Osteoblast (primary cell): ENCODE measurements at regions not wholly inside any gene's neighbourhood (a gene's known extent, or its start where the extent isn't known, plus 50 kb on each side); places are given as distances from the start of the nearest gene placed in this dataset.

Source experiments
- DNase-seq: peaks from one replicate; pipeline ENCODE4 v3.0.0; 2011; ENCODE audit warnings: low spot score, mixed read lengths; ENCODE audit not compliant: insufficient read length; ENCODE audit errors: missing footprints
- H2AFZ ChIP-seq: 2 replicates; pipeline ENCODE4 v1.6.0; 2011; ENCODE audit warnings: mild to moderate bottlenecking, low read length
- H3K27ac ChIP-seq: 2 replicates; pipeline ENCODE4 v1.5.1; 2011; ENCODE audit warnings: mild to moderate bottlenecking, low read depth, low read length, moderate library complexity
- H3K27me3 ChIP-seq: 2 replicates; pipeline ENCODE4 v1.6.0; 2012; ENCODE audit warnings: mild to moderate bottlenecking, control low read depth, inconsistent platforms, low read length, moderate library complexity; ENCODE audit not compliant: insufficient read depth
- H3K36me3 ChIP-seq: 2 replicates; pipeline ENCODE4 v1.5.1; 2011; ENCODE audit warnings: mild to moderate bottlenecking, low read length, control low read depth, moderate library complexity; ENCODE audit not compliant: insufficient read depth
- H3K4me1 ChIP-seq: 2 replicates; pipeline ENCODE4 v1.5.1; 2011; ENCODE audit warnings: mild to moderate bottlenecking, low read length, control low read depth, moderate library complexity; ENCODE audit not compliant: insufficient read depth
- H3K4me2 ChIP-seq: 2 replicates; pipeline ENCODE4 v1.6.0; 2011; ENCODE audit warnings: mild to moderate bottlenecking, low read length; ENCODE audit not compliant: insufficient read depth
- H3K4me3 ChIP-seq: fragments of 200-600 bp; sonication (generic); 3 replicates; pipeline ENCODE4 v1.5.1; 2012; ENCODE audit warnings: mild to moderate bottlenecking, low read length, inconsistent platforms; ENCODE audit not compliant: insufficient read depth
- H3K79me2 ChIP-seq: 2 replicates; pipeline ENCODE4 v1.6.0; 2012; ENCODE audit warnings: mild to moderate bottlenecking, low read length, control low read depth, inconsistent platforms; ENCODE audit not compliant: insufficient read depth
- H3K9me3 ChIP-seq: 2 replicates; pipeline ENCODE4 v1.5.1; 2011; ENCODE audit warnings: low read depth, low read length, control low read depth
- H4K20me1 ChIP-seq: 2 replicates; pipeline ENCODE4 v1.6.0; 2012; ENCODE audit warnings: mild to moderate bottlenecking, low read length, control low read depth; ENCODE audit not compliant: insufficient read depth
- TF ChIP-seq, protein P1 (sequence below): IDR thresholded peaks from 2 replicates; pipeline ENCODE4 v1.5.1; 2011; ENCODE audit warnings: mild to moderate bottlenecking, low read depth, low read length, moderate library complexity; ENCODE audit errors: extremely low read depth

DNA sequence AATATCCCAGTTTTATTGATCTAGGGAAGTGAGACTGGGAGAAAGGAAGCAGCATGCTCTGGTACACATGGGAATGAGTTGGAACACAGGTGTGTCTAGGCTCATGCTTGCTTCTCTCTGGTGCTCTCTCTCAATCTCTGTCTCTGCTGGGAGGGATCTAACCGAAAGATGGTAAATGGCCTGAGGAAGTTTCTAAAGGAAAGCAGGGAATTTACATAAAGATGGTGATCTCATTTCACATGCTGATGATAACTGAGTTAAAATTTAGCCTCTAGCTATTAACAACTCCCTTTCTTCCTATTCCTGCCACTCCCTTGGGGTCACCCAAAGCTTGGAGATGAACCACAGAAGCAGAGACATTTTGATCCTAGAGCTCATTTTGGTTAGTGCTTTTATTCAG is 436.2 kb downstream of the SH3GL2 start:
- no peaks in the 10 kb centered on the region for H3K9me3 ChIP-seq
- no peaks in the 10 kb centered on the region for H3K79me2 ChIP-seq
- no peak overlapping the region for H3K4me3 ChIP-seq
- no peak overlapping the region for H3K27ac ChIP-seq
- no peaks in the 10 kb centered on the region for H3K4me1 ChIP-seq
- H3K36me3 ChIP-seq = no peaks in the 10 kb centered on the region
- TF ChIP-seq, protein P1, sequence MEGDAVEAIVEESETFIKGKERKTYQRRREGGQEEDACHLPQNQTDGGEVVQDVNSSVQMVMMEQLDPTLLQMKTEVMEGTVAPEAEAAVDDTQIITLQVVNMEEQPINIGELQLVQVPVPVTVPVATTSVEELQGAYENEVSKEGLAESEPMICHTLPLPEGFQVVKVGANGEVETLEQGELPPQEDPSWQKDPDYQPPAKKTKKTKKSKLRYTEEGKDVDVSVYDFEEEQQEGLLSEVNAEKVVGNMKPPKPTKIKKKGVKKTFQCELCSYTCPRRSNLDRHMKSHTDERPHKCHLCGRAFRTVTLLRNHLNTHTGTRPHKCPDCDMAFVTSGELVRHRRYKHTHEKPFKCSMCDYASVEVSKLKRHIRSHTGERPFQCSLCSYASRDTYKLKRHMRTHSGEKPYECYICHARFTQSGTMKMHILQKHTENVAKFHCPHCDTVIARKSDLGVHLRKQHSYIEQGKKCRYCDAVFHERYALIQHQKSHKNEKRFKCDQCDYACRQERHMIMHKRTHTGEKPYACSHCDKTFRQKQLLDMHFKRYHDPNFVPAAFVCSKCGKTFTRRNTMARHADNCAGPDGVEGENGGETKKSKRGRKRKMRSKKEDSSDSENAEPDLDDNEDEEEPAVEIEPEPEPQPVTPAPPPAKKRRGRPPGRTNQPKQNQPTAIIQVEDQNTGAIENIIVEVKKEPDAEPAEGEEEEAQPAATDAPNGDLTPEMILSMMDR = no peak
- H2AFZ ChIP-seq = no peak overlapping the region
- H4K20me1 ChIP-seq = no peaks in the 10 kb centered on the region
- H3K4me2 ChIP-seq = no peak overlapping the region
- H3K27me3 ChIP-seq = peaks cover 3% of the 10 kb centered on the region
- no peak for DNase-seq

DNA sequence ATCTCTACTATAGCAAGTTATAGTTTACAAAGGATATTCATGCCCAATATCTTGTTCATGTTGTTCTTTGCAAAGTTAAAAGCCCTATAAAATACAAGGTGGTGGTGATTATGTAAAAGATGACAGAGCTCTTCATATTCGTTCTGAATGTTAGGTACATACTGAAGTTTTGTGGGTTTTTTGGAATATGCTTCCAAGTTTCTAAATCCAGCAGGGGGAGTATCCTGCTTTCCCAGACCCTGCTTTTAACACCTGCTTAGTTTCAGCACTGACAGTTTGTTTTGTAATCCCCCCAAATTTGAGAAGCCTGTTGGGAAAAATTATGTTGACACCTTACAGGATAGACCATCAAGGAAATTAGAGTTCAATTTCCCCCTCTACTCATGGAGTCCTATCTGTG is 438.3 kb downstream of the SH3GL2 start:
- Histone ChIP-seq H3K4me1 (no peaks in the 10 kb centered on the region), H3K79me2 (no peaks in the 10 kb centered on the region), H3K4me3 (no peak overlapping the region), H3K9me3 (no peaks in the 10 kb centered on the region), H2AFZ (no peak overlapping the region), H3K4me2 (no peak overlapping the region), H4K20me1 (no peaks in the 10 kb centered on the region), H3K36me3 (no peaks in the 10 kb centered on the region), H3K27me3 (peaks cover 3% of the 10 kb centered on the region), H3K27ac (no peak overlapping the region)
- TF ChIP-seq, protein P1 = no peak
- no peak for DNase-seq

DNA sequence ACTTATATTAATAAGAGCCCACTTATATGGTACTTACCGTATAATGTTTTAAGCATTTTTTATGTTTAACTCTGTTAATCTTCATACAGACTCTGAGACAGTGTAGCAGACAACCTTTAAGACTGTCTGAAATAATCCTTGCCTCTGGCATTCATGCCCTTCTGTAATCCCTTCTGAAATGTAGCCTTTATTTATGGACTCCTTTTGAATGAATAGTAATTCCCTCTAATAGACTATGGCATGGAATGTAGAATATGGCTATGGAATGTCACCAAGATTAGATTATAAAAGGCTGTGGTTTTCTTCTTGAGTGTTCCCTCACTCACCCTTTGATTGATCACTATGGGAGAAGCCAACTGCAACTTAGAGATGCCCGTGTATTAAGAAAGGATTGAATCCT is 439.4 kb downstream of the SH3GL2 start:
- Histone ChIP-seq H3K27me3 (peaks cover 3% of the 10 kb centered on the region), H4K20me1 (no peaks in the 10 kb centered on the region), H3K4me3 (no peak overlapping the region), H2AFZ (no peak overlapping the region), H3K4me2 (no peak overlapping the region), H3K4me1 (no peaks in the 10 kb centered on the region), H3K9me3 (no peaks in the 10 kb centered on the region), H3K36me3 (no peaks in the 10 kb centered on the region), H3K27ac (no peak overlapping the region), H3K79me2 (no peaks in the 10 kb centered on the region)
- TF ChIP-seq, protein P1 = no peak
- no peak for DNase-seq

DNA sequence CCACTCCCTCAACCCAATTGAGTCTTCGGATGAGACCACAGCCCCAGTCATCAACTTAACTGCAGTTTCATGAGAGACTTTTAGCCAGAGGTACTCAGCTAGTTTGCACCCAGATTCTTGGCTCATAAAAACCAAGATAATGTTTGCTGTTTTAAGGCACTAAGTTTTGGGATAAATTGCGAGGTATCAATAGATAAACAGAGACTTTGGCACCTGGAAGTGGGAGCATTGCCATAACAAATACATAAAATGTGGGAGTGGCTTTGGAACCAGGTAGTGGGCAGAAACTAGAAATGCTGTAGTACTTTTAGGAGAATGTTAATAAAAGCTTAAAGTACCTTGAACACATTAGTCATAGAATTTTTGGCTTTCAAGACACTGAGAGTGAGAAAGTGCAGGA is 439.8 kb downstream of the SH3GL2 start:
- TF ChIP-seq, protein P1 = no peak
- H3K79me2 ChIP-seq = no peaks in the 10 kb centered on the region
- H4K20me1 ChIP-seq = no peaks in the 10 kb centered on the region
- no peak overlapping the region for H3K4me3 ChIP-seq
- no peaks in the 10 kb centered on the region for H3K4me1 ChIP-seq
- no peak overlapping the region for H3K4me2 ChIP-seq
- no peak overlapping the region for H3K27ac ChIP-seq
- no peak for DNase-seq
- H3K9me3 ChIP-seq = no peaks in the 10 kb centered on the region
- H3K36me3 ChIP-seq = no peaks in the 10 kb centered on the region
- no peak overlapping the region for H2AFZ ChIP-seq
- H3K27me3 ChIP-seq = peaks cover 2% of the 10 kb centered on the region
